NCI-H526 treated with DMSO at 0.1 percent for 48 hours (cell line): ENCODE measurements at regions not wholly inside any gene's neighbourhood (a gene's known extent, or its start where the extent isn't known, plus 50 kb on each side); places are given as distances from the start of the nearest gene placed in this dataset.
"Not testable (repeated sequence)": the region's sequence is repeated elsewhere in the genome, so short reads cannot be mapped to it uniquely, and the experiment has no call there.

Experiments used
- DNase-seq: peaks from one replicate; lab custom pipeline; 2025; lab: John Stamatoyannopoulos, UW

DNA sequence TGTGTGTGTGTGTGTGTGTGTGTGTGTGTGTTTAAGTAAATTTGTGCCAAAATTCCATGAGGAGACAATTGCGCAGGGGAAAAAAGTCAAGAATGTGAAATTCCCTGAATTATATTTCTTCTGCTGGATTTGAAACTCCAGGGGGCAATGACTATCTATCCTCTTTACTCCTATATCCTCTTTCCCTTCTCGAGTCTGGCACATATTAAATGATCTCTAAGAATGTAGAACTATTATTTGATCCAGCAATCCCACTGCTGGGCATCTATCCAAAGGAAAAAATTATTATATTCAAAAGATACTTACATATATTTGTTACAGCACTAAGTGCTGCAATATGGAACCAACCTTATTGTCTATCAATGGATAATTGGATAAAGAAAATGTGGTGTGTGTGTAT, 350.1 kb upstream of the ADAMTS9 start:
- DNase-seq = no peak

- no peak for DNase-seq
These were observed 347.4 kb upstream of the ADAMTS9 start for GRCh38 chr3:65035246-65035645.

GRCh38 chr3:65033576-65033975, 345.8 kb upstream of the ADAMTS9 start:
- DNase-seq = no peak

- DNase-seq = no peak
These were observed 343.2 kb upstream of the ADAMTS9 start for GRCh38 chr3:65030847-65031463.

DNA sequence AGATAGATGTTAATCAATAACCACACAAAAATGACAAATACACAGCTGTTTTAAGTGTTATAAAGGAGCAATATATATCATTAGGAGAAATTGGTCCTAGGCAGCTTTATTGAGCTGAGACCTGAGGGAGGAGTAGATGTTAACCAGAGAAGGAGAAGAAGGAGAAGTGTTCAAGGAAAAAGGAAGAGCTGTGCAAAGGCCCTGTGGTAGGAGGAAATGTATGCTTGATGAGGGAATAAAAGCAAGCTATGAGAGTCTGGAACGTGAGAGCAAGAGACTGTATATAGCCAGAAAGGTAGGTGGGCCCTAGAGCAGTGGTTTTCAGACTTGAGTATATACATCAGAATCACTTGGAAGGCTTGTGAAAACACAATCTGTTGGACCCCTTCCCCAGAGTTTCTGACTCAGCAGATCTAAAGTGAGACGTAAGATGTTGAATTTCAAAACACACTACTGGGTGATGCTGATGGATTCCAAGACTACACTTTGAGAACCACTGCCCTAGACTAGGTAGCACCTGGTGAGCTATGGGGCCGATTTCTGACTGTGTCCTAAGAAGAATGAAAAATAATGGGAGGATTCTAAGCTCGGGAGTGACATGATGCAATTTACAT, 342.3 kb upstream of the ADAMTS9 start:
- DNase-seq = no peak

GRCh38 chr3:65029130-65029529, 341.3 kb upstream of the ADAMTS9 start:
- no peak for DNase-seq

DNA sequence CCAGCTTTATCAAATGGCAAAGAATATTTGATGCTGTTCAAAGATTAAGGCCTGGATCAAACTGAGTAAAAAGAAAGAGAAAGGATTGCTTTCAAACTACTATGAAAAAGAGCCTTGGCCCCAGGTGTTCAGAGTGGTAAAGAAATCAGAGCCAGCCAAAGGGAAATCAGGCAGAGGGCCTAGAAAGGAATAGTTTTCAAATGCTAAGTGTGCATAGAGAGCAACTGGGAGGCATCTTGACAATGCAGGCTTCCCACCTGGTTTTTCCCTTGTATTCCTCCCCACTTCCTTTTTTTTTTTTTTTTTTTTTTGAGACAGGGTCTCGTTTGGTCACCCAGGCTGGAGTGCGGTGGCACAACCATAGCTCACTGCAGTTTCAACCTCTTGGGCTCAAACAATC, 340.2 kb upstream of the ADAMTS9 start:
- DNase-seq = no peak

DNA sequence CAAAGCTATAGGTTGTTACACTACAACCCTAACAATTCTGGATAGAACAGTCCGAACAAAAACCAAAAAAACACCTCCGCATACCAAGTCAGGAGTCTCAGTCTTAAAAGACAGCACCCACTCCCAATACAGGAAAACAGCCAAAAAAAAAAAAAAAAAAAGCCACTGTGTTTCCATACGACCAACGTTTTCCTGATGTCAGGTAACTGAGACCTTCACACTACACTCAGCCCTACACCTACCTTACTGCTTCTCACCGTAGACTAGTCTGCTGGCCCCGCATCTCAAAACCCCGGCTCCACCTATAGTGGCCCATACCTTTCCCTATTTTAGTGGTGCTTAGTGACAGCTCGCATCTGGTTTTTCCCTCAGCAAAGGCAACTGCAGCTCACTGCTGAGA, 339.5 kb upstream of the ADAMTS9 start:
- no peak for DNase-seq

DNA sequence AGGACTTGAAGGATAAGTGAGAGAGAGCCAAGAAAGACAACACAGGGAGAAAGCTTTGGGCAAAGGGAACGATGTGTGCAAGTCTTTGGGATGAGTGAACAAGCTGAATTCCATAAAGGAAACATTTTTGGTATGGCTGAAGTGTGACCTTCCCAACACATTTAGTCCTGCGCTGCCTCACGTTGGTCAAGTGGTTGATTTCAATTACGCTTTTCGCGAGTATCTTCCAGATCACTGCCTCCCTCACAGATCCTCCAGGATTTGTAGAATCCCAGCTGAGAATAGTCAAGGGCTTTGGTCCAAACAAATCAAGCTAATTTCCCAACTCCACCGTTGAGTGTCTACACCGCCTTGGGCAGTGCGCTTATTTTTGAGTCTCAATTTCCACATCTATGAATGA, 338.4 kb upstream of the ADAMTS9 start:
- no peak for DNase-seq

- DNase-seq = no peak
These were observed 336.3 kb upstream of the ADAMTS9 start for GRCh38 chr3:65024148-65024547.

DNA sequence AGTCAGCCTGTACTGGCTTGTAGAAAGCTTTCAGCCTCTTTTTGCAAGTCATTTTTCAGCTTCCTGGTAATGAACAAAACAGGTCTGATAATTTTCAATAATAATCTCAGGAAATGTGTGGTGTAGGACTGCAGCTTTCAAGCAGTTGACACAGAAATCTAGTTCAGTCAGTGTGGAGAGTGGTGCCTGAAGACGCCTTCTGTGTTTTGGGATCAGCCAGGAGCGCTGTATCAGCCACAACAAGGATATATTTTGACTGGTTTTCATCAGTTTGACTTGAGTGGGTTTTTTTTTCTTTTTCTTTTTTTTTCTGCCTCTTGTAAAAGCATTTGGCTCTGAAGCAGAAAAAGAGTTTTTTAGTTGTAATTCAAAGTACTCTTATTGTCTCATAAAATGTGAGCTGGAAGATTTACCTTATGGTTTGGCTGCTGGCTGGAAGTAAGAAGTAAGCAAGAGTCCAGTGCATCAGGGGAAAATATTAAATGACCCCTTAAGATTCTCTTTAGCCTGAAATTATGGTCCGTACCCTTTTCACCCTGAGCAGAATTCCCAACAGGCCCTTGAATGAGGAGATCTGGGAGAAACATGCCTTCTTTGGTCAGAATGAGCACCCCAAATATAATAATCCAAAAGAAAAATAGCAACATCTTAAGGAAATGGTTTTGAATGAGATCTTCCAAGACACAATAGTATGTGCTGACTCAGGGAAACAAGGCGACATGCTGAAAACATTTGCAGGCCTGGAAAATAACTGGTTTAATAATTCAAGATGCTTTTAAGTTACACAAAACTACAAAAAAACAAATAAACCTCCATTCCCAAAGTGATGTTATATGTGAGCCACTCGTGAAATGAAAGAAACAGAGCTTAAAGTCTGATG, 332.7 kb upstream of the ADAMTS9 start:
- DNase-seq = no peak

DNA sequence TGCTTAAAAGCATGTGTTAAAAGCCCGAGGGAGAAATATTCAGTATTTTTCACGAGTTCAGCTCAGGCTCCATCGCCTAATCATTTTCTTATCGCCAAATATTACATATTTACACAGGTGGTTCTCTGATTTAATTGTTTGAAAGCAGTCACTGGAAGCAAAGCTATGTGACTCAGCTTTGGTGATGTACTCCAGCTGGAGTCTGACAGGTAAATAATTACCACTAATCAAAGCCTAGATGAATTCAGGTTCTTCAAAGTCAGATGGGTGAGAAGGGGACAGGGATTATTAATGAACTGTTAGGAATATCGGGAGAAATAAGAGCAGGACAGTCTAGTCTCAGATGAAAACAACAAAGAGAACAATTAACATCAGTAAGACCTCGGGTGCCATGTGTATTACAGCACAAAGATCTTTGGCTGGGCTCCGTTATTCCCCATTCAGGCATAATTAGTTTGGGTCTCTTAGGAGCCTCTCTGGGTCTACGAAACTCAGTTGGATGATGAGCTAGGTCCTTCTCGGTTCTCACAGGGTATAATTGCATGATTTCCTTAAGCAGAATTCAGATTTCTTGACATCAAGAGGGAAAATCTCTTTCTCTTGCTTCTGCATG, 331.7 kb upstream of the ADAMTS9 start:
- no peak for DNase-seq

GRCh38 chr3:65018801-65019200, 331.0 kb upstream of the ADAMTS9 start:
- no peak for DNase-seq

DNA sequence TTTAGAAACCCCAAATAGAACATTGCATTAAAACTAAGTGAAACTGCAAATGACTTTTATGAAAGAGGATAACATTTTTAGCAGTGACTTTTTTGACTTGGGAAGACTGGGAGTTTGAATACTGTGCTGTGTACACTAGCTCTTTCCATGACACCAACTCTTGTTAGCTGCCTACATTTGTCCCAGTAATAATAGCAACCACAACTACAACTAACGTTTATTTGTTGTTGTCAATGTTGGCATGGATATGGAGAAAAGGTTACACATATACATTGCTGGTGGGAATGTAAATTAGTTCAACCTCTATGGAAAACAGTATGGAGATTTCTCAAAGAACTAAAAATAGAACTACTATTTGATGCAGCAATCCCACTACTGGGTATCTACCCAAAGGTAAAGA, 329.6 kb upstream of the ADAMTS9 start:
- DNase-seq = no peak

GRCh38 chr3:65015711-65016110, 327.9 kb upstream of the ADAMTS9 start:
- no peak for DNase-seq

- no peak for DNase-seq
These were observed 325.3 kb upstream of the ADAMTS9 start for GRCh38 chr3:65013053-65013452.

GRCh38 chr3:65006300-65006739, 318.5 kb upstream of the ADAMTS9 start:
- DNase-seq = no peak

DNA sequence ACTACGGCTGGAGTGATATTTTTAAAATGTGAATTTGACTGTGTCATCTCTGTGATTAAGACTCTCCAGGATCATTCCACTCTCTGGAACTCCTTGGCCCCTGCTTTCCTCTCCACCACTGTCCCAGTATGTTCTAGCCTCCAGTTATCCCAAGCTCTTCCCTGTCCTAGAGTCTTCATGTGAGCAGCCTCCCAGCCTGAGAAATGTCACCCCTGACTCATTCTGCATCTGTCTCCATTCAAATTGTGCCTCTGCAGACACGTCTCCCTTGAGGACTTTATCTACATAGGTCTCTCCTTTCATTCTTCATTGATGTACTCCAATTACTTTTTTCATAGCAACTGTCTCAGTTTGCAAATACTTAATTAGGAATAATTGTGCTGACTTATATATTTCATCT, 317.7 kb upstream of the ADAMTS9 start:
- DNase-seq = no peak

DNA sequence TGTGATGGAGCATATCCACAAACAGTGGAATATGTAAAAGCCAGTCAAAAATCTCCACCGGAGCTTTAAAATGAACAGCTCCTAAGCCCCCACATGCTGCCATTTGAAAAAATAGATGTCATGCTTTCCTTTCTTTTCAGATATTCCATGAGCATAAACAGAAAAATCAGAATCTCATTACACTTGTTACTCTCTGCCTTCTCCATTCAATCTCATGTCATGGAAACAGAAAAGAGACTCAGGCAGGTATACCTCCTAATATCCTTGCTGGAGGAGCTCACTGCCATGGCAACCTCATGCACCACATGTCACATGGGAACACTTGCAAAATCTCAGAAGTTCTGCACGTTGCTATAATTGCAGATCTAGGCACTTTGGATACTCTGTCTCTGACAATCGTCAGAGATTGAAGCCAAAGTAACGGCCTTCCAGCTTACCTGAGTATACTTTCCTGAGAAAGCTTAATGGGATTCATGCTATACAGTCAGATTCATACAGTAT, 317.0 kb upstream of the ADAMTS9 start:
- no peak for DNase-seq

DNA sequence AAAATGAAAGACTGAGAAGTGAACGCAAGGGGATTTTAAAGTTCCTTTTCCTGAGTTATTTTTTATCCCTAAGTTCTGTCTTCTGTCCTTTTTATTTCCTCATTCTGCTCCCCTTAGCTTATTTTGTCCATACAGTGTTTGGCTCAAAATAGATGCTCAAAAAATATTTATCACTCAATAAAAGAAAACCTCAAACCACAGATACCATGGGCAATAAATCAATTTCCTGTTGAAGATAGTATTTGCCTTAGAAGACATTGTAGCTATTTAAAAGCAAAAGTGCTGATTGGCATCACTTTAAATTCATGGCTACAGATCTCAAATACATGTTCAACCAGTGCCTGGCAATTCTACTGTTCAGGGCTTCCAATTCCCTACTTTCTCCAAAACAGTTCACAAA, 316.5 kb upstream of the ADAMTS9 start:
- DNase-seq = no peak

- not testable (repeated sequence) for DNase-seq
These were observed 313.3 kb upstream of the ADAMTS9 start for GRCh38 chr3:65001119-65001518.

DNA sequence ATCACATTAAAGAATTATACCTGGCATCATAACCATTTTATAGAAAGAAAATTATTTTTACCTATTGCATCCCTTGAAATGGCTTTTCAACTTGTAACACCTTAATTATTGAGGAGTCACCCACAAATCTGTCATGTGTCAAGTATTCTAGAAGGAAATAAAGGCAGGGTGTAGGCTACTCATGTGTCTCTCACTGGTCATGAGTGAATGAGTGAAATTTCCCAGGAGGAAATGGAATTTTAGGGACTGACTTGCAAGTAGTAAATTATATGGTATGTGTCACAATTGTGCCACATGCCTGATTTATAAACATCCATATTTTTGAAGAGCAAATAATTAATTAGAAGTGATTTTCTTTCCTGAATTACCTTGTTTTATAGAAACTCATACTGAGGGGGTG, 310.5 kb upstream of the ADAMTS9 start:
- DNase-seq = no peak
